Fibroblast of lung (primary cell): ENCODE measurements at regions not wholly inside any gene's neighbourhood (a gene's known extent, or its start where the extent isn't known, plus 50 kb on each side); places are given as distances from the start of the nearest gene placed in this dataset.

ENCODE experiments used
- DNase-seq, 2 donors: peaks; one replicate each; pipeline versions ENCODE4 v3.0.0 to v3.0.0-alpha.2; 2010; ENCODE audit warnings: low read depth in 2 of 2
- H2AFZ ChIP-seq: 2 replicates; pipeline ENCODE4 v1.5.1; 2012; ENCODE audit warnings: low read length, control low read depth, inconsistent platforms
- H3K27ac ChIP-seq: 2 replicates; pipeline ENCODE4 v1.5.1; 2011; ENCODE audit warnings: low read length, control low read depth; ENCODE audit not compliant: insufficient read depth
- H3K27me3 ChIP-seq: 2 replicates; pipeline ENCODE4 v1.5.1; 2011; ENCODE audit warnings: mild to moderate bottlenecking, low read length; ENCODE audit not compliant: control insufficient read depth, insufficient read depth
- H3K36me3 ChIP-seq: 2 replicates; pipeline ENCODE4 v1.5.1; 2011; ENCODE audit warnings: low read length; ENCODE audit not compliant: control insufficient read depth, insufficient read depth
- H3K4me1 ChIP-seq: 2 replicates; pipeline ENCODE4 v1.5.1; 2011; ENCODE audit warnings: low read length; ENCODE audit not compliant: control insufficient read depth, insufficient read depth; ENCODE audit errors: extremely low read depth
- H3K4me2 ChIP-seq: 2 replicates; pipeline ENCODE4 v1.5.1; 2011; ENCODE audit warnings: low read length, control low read depth; ENCODE audit not compliant: insufficient read depth; ENCODE audit errors: extremely low read depth
- H3K4me3 ChIP-seq, 4 experiments: fragments of 200-600 bp in 1 of 4; sonication (generic) in 1 of 4; replicated peaks in 1 of 4; 2 replicates each; pipeline ENCODE4 v1.5.1; 2011 to 2016; ENCODE audit warnings: low read length in 4 of 4, low read depth in 3 of 4, mild to moderate bottlenecking in 3 of 4, control low read depth in 2 of 4, inconsistent platforms in 1 of 4, mixed read lengths in 1 of 4; ENCODE audit not compliant: insufficient read depth in 1 of 4; ENCODE audit errors: control extremely low read depth in 1 of 4
- H3K79me2 ChIP-seq: 2 replicates; pipeline ENCODE4 v1.5.1; 2012; ENCODE audit warnings: mild to moderate bottlenecking, low read length, inconsistent platforms; ENCODE audit not compliant: control insufficient read depth, insufficient read depth
- H3K9ac ChIP-seq: 2 replicates; pipeline ENCODE4 v1.5.1; 2011; ENCODE audit warnings: mild to moderate bottlenecking, low read length, control low read depth; ENCODE audit not compliant: insufficient read depth
- H3K9me3 ChIP-seq: 2 replicates; pipeline ENCODE4 v1.5.1; 2012; ENCODE audit warnings: low read depth, low read length; ENCODE audit not compliant: control insufficient read depth, insufficient read depth
- H4K20me1 ChIP-seq: 2 replicates; pipeline ENCODE4 v1.5.1; 2011; ENCODE audit warnings: low read length; ENCODE audit not compliant: control insufficient read depth, insufficient read depth; ENCODE audit errors: extremely low read depth
- CTCF ChIP-seq, 2 donors: IDR thresholded peaks in 1 of 2; conservative IDR thresholded peaks in 1 of 2; 1 replicate in 1 of 2; 2 replicates in 1 of 2; pipeline ENCODE4 v1.5.1; 2011 to 2012; ENCODE audit warnings: low read length in 2 of 2, control low read depth in 1 of 2, inconsistent platforms in 1 of 2, low read depth in 1 of 2, mild to moderate bottlenecking in 1 of 2
- EZH2 ChIP-seq: IDR thresholded peaks from 2 replicates; pipeline ENCODE4 v1.5.1; 2012; ENCODE audit warnings: low read length, control low read depth, mild to moderate bottlenecking; ENCODE audit errors: missing control alignments

GRCh38 chr14:89473569-89473968 is 56.5 kb upstream of the FOXN3 start:
- Histone ChIP-seq H3K9me3 (no peaks in the 10 kb centered on the region), H3K4me2 (no peak overlapping the region), H3K27me3 (no peaks in the 10 kb centered on the region), H3K79me2 (no peaks in the 10 kb centered on the region), H3K36me3 (no peaks in the 10 kb centered on the region), H4K20me1 (no peaks in the 10 kb centered on the region), H3K27ac (no peak overlapping the region), H2AFZ (no peak overlapping the region), H3K9ac (no peak overlapping the region), H3K4me3 (no peak overlapping the region), H3K4me1 (no peaks in the 10 kb centered on the region)
- TF ChIP-seq CTCF (conservative IDR thresholded peaks at IDR 0.05 in 1 of 2, IDR thresholded peaks at IDR 0.05 in 1 of 2; ENCODE audit: low read depth in 1 of 2, low read length in 2 of 2) (no peak), EZH2 (no peak)
- peak in 1 of 2 donors; percentile 23 for DNase-seq

GRCh38 chr14:89470401-89470800 is 53.4 kb upstream of the FOXN3 start:
- H2AFZ ChIP-seq = no peak overlapping the region
- no peak overlapping the region for H3K4me2 ChIP-seq
- H3K4me1 ChIP-seq = no peaks in the 10 kb centered on the region
- H3K27ac ChIP-seq = no peak overlapping the region
- no peaks in the 10 kb centered on the region for H3K27me3 ChIP-seq
- no peaks in the 10 kb centered on the region for H4K20me1 ChIP-seq
- TF ChIP-seq EZH2 (no peak), CTCF (conservative IDR thresholded peaks at IDR 0.05 in 1 of 2, IDR thresholded peaks at IDR 0.05 in 1 of 2; ENCODE audit: low read depth in 1 of 2, low read length in 2 of 2) (no peak)
- no peak overlapping the region for H3K9ac ChIP-seq
- H3K4me3 ChIP-seq = no peak overlapping the region
- no peaks in the 10 kb centered on the region for H3K36me3 ChIP-seq
- DNase-seq = no peak
- no peaks in the 10 kb centered on the region for H3K9me3 ChIP-seq
- no peaks in the 10 kb centered on the region for H3K79me2 ChIP-seq

GRCh38 chr14:89469210-89470198 is 52.5 kb upstream of the FOXN3 start:
- no peaks in the 10 kb centered on the region for H3K9me3 ChIP-seq
- H2AFZ ChIP-seq = no peak overlapping the region
- TF ChIP-seq CTCF (conservative IDR thresholded peaks at IDR 0.05 in 1 of 2, IDR thresholded peaks at IDR 0.05 in 1 of 2; ENCODE audit: low read depth in 1 of 2, low read length in 2 of 2) (no peak), EZH2 (no peak)
- no peak overlapping the region for H3K4me2 ChIP-seq
- no peaks in the 10 kb centered on the region for H3K4me1 ChIP-seq
- H3K4me3 ChIP-seq = no peak overlapping the region
- H3K79me2 ChIP-seq = no peaks in the 10 kb centered on the region
- no peaks in the 10 kb centered on the region for H3K27me3 ChIP-seq
- no peaks in the 10 kb centered on the region for H3K36me3 ChIP-seq
- H3K9ac ChIP-seq = no peak overlapping the region
- H3K27ac ChIP-seq = no peak overlapping the region
- H4K20me1 ChIP-seq = no peaks in the 10 kb centered on the region
- DNase-seq = peak in 1 of 2 donors; percentile 18
